HG02943 (cell line): ENCODE measurements at regions not wholly inside any gene's neighbourhood (a gene's known extent, or its start where the extent isn't known, plus 50 kb on each side); places are given as distances from the start of the nearest gene placed in this dataset.
"Not testable (repeated sequence)": the region's sequence is repeated elsewhere in the genome, so short reads cannot be mapped to it uniquely, and the experiment has no call there.

ENCODE experiments used
- ATAC-seq: cut with Tn5 transposase; IDR thresholded peaks from one replicate; pipeline ENCODE4 v1.9.1; 2021; ENCODE audit warnings: mild to moderate bottlenecking, low read depth, moderate library complexity; ENCODE audit not compliant: unreplicated experiment

DNA sequence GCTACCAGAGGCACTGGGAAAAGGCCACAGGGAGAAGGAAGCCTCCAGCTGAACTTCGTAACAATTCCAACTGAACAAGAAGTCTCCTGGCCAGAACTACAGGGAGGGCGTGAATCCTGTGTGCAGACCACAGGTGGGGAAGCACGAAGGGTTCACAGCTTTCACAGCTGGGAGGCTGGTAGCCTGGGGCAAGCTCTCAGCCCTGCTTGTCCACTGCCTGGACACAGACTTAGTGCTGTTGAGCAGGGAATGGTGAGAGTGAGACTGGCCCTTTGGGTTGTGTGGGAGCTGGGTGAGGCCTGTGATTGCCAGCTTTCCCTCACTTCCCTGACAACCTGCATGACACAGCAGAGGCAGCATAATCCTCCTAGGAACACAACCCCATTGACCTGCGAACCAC is 52.1 kb upstream of the TMEM45B start:
- ATAC-seq = not testable (repeated sequence)

DNA sequence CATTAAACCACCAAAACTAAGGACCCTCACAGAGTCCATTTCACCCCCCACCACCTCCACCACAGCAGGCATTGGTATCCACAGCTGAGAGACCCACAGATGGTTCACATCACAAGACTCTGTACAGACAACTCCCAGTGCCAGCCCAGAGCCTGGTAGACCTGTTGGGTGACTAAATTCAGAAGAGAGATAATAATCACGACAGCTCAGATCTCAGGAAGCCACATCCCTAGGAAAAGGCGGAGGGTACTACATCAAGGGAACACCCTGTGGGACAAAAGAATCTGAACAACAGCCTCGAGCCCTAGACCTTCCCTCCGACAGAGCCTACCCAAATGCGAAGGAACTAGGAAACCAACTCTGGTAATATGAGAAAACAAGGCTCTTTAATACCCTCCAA is 51.4 kb upstream of the TMEM45B start:
- ATAC-seq = not testable (repeated sequence)
